ENCODE measurements at regions not wholly inside any gene's neighbourhood (a gene's known extent, or its start where the extent isn't known, plus 50 kb on each side); places are given as distances from the start of the nearest gene placed in this dataset.

- TF ChIP-seq CTCF (IDR thresholded peaks at IDR 0.05): no peak
- TF ChIP-seq EP300 (IDR thresholded peaks at IDR 0.05): no peak
- no peak for TF ChIP-seq POLR2A (IDR thresholded peaks at IDR 0.05)
- no peak for TF ChIP-seq POLR2AphosphoS5 (IDR thresholded peaks at IDR 0.05)
- no peak overlapping the region for H3K27ac ChIP-seq
- H3K4me1 ChIP-seq: no peaks in the 10 kb centered on the region
- no peaks in the 10 kb centered on the region for H3K36me3 ChIP-seq
- no peak overlapping the region for H3K4me3 ChIP-seq
- DNase-seq (ENCODE audit: low spot score in 2 of 2): no peak
- H3K27me3 ChIP-seq: no peaks in the 10 kb centered on the region
- WGBS: 25% methylated on average over 1 of the region's 2 CpGs
- no peaks in the 10 kb centered on the region for H3K9me3 ChIP-seq
Observed at GRCh38 chr9:71331603-71332002, 210.2 kb upstream of the TRPM3 start.

- no peak overlapping the region for H3K27ac ChIP-seq
- H3K4me1 ChIP-seq: no peaks in the 10 kb centered on the region
- H3K27me3 ChIP-seq: no peaks in the 10 kb centered on the region
- WGBS: 90% methylated on average over 3 of the region's 3 CpGs
- no peak for TF ChIP-seq EP300 (IDR thresholded peaks at IDR 0.05)
- TF ChIP-seq POLR2AphosphoS5 (IDR thresholded peaks at IDR 0.05): no peak
- TF ChIP-seq CTCF (IDR thresholded peaks at IDR 0.05): no peak
- TF ChIP-seq POLR2A (IDR thresholded peaks at IDR 0.05): no peak
- no peaks in the 10 kb centered on the region for H3K36me3 ChIP-seq
- DNase-seq (ENCODE audit: low spot score in 2 of 2): no peak
- no peaks in the 10 kb centered on the region for H3K9me3 ChIP-seq
- no peak overlapping the region for H3K4me3 ChIP-seq
Observed at GRCh38 chr9:71329873-71330272, 208.5 kb upstream of the TRPM3 start.

GRCh38 chr9:71326360-71326759 lies 204.9 kb upstream of the TRPM3 start:
- TF ChIP-seq POLR2A (IDR thresholded peaks at IDR 0.05) (no peak), POLR2AphosphoS5 (IDR thresholded peaks at IDR 0.05) (no peak), EP300 (IDR thresholded peaks at IDR 0.05) (no peak), CTCF (IDR thresholded peaks at IDR 0.05) (no peak)
- Histone ChIP-seq H3K27me3 (no peaks in the 10 kb centered on the region), H3K9me3 (no peaks in the 10 kb centered on the region), H3K4me3 (no peak overlapping the region), H3K27ac (no peak overlapping the region), H3K36me3 (no peaks in the 10 kb centered on the region), H3K4me1 (no peaks in the 10 kb centered on the region)
- no peak for DNase-seq (ENCODE audit: low spot score in 2 of 2)
- 87% methylated on average over 1 of the region's 1 CpG for WGBS

- Histone ChIP-seq H3K27me3 (no peaks in the 10 kb centered on the region), H3K36me3 (no peaks in the 10 kb centered on the region), H3K4me3 (no peak overlapping the region), H3K9me3 (no peaks in the 10 kb centered on the region), H3K27ac (no peak overlapping the region), H3K4me1 (no peaks in the 10 kb centered on the region)
- DNase-seq (ENCODE audit: low spot score in 2 of 2): no peak
- TF ChIP-seq POLR2AphosphoS5 (IDR thresholded peaks at IDR 0.05) (no peak), POLR2A (IDR thresholded peaks at IDR 0.05) (no peak), EP300 (IDR thresholded peaks at IDR 0.05) (no peak), CTCF (IDR thresholded peaks at IDR 0.05) (no peak)
- WGBS: 96% methylated on average over 3 of the region's 3 CpGs
Observed at GRCh38 chr9:71323357-71323756, 201.9 kb upstream of the TRPM3 start.

- no peak for DNase-seq (ENCODE audit: low spot score in 2 of 2)
Observed at GRCh38 chr9:71322311-71322710, 200.9 kb upstream of the TRPM3 start.

More at GRCh38 chr9:71322311-71322710, 200.9 kb upstream of the TRPM3 start:
- H3K4me1 ChIP-seq: no peaks in the 10 kb centered on the region
- H3K9me3 ChIP-seq: no peaks in the 10 kb centered on the region
- no peak overlapping the region for H3K27ac ChIP-seq
- H3K4me3 ChIP-seq: no peak overlapping the region
- H3K36me3 ChIP-seq: no peaks in the 10 kb centered on the region
- TF ChIP-seq POLR2A (IDR thresholded peaks at IDR 0.05) (no peak), EP300 (IDR thresholded peaks at IDR 0.05) (no peak), CTCF (IDR thresholded peaks at IDR 0.05) (no peak), POLR2AphosphoS5 (IDR thresholded peaks at IDR 0.05) (no peak)
- WGBS: 52% methylated on average over 3 of the region's 3 CpGs
- no peaks in the 10 kb centered on the region for H3K27me3 ChIP-seq

All from suprapubic skin (tissue), 4 donors.